ENCODE measurements at regions not wholly inside any gene's neighbourhood (a gene's known extent, or its start where the extent isn't known, plus 50 kb on each side); places are given as distances from the start of the nearest gene placed in this dataset.
"Not testable (repeated sequence)": the region's sequence is repeated elsewhere in the genome, so short reads cannot be mapped to it uniquely, and the experiment has no call there.

DNA sequence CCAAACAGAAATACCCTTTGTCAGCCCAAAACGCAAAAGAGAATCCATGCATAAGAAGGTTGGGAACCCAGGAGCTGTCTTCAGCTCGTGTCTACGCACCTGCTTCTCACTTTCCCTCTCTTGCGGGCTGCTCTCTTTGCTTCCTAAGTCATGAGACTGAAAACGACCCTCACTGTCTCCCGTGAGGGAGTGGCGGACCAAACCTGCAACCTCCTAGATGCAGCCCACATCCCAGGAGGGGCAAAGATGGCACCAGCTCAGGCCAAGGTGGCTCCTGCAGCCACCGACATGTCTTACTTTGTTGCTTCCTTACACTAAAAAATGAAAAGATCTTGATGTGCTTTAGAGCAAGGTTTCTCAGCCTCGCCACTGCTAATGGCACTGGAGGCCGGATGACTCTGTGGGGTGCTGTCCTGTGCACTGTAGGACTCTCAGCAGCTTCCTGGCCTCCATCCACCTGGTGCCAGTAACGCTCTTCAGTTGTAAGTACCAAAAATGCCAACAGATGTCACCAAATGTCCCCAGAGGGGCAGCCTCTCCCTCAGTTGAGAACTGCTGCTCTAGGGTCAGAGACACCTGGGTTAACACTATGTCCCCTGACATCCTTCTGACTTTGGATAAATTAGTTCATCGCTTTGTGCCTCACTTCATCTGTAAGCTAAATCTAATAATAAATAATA is 179.8 kb upstream of the PFKP start:
- DNase-seq: no peak

DNA sequence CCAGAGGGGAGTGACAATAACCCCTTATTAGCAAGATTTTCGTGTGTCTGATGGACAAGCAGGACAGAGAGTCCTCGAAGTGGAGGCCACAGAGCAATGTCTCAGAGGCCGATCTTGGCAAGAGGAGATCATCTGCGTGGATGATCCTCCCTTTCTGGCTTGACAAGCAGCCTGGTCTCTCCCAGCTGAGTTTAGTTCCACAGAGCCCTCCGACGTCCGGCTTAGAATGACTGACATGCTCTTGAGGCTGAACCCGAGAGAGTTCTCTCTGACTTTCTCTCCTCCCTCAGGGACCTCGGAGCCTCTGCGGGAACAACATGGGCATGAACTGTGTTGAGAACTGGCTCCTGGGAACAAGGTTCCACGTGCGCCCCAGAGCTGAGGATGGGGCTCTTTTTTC is 180.7 kb upstream of the PFKP start:
- DNase-seq: no peak

DNA sequence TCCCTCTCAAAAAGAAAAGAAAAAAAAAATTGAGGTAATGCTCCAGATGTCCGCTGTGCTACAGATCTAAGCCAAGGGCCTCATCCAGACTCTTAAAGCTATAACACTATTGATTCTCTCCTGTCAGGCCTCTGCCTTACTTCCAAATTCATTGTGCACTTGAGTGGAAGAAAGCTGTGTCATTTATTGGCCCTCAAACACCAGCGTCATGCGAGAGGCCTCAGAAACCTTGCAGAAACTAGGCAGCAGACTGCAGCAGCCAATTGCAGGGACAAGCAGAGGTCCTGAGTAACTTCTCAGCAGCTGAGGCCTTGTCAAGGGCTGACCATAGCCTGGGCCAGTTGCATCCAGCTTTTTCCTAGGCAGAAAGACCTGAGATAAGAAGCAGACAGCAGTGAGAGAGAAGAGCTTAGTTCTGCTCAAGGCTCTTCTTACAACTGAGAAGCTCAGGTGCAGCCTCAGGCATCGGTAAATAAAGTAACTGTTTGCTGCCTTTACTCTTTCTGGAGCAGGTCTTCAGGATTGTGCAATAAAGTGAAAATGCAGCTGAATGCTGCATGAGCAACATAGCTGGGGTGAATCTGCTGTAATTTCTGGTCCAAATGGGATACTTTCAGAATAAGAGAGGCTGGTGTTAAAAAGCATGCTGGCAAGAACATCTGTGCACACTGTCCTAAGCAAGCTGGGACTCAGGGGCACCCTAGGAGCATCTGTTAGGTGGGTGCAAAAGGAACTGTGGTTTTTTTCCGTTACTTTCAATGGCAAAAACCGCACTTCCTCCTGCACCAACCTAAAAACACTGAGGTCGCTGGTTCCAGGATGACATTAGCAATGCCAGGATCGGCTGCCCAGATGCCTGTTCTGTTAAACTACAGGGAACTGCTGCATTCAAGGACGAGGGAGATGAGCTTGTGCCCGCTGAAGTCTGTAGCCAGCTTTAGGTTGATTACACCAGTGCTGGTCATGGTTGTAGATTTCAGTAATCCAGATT is 181.8 kb upstream of the PFKP start:
- no peak for DNase-seq

DNA sequence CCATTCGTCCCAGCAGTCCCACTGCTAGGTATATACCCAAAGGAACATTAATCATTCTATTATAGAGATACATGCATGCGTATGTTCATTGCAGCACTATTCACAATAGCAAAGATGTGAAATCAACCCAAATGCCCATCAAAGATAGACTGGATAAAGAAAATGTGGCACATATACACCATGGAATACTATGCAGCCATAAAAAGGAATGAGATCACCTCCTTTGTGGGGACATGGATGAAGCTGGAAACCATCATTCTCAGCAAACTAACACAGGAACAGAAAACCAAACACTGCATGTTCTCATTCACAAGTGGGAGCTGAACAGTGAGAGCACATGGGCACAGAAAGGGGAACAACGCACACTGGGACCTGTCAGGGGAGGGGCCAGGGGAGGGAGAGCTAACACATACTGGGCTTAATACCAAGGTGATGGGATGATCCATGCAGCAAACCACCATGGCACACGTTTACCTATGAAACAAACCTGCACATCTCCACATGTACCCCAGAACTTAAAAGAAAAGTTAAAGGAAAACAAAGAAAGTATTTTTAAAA is 183.3 kb upstream of the PFKP start:
- DNase-seq: not testable (repeated sequence)

DNA sequence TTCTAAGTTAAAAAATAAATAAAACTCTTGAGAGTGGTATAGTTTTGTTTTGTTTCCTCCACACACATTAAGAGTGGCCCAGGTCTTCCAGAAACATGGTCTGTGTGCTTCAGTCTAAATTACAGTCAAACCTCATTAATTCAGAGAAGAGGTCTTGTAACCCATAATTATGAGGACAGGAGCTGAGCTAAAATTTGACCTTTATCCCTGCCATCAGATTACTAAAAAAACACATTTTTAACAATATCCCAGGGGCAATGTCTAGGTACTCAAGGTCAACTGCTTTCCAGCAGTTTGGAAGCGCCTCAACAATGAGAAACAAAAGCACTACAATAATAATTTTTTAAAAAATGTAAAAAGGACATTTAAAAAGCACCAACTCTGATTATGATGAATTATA is 184.1 kb upstream of the PFKP start:
- DNase-seq: no peak

DNA sequence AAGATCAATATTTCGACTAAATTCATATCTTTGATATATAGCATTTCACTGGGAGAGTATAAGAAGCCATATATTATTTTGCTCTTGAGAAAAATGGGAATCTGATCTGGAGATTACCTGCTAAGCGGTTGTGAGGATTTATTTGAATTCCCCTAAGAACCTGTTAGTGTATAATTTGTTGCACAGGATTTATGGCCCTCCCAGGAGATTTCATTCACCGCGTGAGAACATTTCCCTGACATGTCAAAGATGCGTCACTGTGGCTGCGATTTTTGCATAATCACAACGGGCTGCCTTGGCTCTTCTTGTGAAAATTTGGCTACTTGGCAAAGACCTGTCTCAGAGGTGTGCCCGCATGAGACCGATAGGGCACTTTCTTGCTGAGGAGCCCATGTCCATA is 184.7 kb upstream of the PFKP start:
- no peak for DNase-seq

DNA sequence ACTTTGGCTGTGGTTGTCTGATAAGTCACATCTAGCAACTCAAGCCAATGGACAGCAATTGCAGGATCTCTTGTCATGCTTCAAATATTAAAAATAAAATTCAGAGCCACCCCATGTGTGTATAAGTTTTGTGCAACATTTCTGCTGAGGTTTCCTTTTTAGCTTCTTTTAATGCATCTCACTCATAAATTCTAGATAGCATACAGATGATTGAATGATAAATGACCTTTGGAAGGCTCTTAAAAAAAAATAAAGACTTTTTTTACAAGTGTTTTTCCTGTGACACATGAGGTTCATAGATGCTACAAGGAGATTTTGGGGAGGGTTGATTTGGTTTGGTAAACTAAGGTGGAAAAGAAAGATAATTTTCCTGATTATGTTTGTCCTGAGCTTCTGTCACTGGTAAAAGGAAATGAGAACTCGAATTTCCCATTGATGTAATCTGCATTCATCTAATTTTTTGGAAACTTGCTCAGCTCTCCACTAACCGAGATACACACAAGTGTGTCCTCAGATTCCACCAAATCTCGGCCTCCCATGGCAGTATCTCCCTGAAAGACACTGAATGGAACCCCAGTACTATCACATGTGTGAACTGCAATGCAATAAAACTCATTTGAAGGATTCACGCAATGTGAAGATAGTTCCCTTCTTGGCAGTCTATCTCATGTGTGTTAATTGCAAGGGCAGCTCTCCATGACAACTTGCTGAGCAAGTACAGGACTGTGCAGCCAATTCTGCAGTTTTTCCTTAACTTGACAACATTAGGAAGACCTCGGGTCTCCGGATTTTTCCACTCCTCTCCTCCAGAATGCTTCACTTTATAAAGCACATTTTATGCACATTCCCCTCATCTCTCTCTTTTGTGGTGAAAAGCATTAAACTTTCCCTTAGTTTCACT is 185.4 kb upstream of the PFKP start:
- no peak for DNase-seq

DNA sequence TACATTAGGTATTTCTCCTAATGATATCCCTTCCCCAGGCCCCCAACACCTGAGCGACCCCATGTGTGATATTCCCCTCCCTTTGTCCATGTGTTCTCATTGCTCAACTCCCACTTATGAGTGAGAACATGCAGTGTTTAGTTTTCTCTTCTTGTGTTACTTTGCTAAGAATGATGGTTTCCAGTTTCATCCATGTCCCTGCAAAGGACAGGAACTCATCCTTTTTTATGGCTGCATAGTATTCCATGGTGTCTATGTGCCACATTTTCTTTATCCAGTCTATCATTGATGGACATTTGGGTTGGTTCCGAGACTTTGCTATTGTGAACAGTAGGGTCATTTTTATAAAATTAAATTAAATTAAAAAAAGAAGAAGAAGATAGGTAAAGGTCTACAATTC is 187.3 kb upstream of the PFKP start:
- DNase-seq: not testable (repeated sequence)

DNA sequence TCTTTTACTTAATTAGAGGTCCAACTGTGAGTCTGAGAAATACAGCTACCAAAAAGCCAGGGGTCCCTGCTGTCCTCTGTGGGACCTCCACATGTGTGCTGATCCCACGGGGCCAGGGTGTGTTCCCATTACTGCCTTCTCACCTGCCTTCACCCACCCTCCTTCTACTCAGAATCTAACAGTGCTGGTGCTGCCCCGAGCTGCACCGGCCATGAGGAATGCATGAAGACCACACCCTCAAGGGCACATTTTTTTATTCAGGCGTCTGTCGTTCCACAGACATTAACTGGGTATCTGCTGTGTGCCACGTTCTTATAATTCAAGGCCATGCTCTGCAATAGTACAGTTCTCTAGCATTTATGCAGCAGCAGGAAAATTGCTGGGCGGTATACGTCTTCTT is 188.5 kb upstream of the PFKP start:
- DNase-seq: no peak

DNA sequence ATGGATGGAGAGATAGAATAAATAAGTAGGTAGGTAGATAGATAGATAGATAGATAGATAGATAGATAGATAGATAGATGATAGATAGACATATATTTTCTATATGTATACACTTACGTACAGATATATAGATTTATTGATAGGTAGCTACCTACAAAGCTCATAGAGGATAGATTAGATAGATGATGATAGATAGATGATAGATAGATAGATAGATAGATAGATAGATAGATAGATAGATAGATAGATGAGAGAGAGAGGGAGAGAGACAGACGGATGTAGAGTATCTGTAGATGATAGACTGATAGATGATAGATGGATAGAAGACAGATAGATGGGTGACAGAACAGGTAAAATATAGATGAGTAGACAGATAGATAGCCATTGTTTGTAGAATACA is 191.3 kb upstream of the PFKP start:
- DNase-seq: no peak

DNA sequence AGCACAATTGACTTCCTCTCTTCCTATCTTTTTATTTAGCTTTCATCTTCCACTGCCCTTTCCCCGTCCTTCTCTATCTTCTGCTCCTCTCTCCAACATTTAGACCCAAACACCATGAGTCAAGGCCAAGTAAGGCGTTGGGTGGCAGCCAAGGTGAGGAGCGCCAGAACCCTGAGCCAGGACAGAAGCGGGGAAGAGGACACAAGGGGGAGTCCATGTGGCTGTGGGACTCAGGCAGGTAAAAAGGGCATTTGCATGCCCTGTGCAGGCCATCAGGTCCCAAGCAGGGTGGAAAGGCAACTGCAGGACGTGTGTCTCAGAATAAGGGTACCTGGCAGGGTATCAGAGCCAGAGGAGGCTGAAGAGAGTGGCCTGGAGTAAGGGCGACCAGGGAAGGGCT is 192.4 kb upstream of the PFKP start:
- DNase-seq: no peak

DNA sequence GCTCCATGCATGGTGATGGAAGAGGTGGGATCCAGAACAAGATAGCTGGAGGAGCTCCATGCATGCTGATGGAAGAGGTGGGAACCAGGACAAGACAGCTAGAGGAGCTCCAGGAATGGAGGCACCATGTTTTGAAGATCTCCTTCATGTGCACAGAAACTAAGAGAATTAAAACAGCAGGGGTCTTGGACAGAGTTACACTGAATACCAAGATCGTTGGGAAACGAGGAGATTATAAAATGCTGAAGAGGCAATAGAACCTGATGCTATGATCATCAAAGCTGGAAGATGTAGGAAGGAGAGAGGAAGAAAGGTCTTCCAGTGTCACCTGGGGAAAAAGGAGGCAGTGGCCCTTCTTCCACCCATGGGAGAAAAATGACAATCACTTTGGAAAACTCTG is 193.6 kb upstream of the PFKP start:
- no peak for DNase-seq

DNA sequence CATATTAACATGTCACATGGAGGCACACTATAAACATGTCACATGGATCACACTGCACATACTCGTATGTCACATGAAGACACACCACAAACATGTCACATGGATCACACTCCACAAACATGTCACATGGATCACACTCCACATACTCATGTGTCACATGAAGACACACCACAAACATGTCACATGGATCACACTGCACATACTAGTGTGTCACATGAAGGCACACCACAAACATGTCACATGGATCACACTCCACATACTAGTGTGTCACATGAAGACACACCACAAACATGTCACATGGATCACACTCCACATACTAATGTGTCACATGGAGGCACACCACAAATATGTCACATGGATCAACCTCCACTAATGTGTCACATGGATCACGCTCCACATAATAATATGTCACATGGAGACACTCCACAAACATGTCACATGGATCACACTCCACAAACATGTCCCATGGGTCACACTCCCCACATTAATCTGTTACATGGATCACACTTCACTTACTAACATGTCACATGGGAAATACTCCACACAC is 195.6 kb upstream of the PFKP start:
- DNase-seq: no peak

DNA sequence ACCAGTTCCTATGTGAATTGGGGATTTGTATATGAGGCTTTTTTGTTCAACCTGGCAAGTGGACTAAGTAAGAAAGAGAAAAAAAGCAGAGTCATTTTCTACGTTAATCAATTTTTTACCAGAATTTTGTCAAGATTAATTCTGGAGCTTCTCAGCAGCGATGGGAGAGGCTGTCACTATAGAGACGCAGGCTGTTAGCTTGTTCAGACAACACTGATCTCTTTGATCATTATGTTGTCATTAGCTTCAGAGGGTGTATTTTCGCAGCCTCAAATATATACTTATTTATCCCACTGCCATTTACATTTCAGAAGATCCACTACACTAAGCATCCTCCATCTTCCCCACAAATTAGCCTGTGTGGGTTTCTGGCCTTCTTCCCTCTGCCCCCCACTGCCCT is 196.7 kb upstream of the PFKP start:
- DNase-seq: no peak

DNA sequence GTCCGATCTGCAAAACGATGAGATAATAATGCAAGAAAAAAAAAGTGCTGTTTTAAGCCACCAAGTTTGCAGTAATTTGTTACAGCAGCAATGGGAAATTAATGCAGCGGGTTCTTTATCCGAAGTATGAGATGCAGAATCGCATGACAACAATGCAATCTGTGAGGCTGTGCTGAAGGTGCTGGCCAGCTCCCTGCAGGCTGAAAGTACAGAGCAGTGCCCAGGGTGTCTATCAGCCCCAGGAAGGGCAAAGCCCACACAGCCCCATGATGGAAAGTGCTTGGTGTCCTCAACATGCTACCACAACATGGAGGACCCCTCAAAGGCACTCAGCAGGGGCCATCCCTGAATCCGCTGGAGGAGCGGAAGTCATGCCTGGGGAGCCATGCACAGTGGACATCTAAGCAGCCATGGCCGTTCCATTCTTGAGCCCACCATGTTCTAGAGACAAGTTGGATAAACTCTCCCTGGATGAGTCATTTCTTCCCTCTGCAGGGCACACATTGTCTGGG is 199.5 kb upstream of the PFKP start:
- no peak for DNase-seq

DNA sequence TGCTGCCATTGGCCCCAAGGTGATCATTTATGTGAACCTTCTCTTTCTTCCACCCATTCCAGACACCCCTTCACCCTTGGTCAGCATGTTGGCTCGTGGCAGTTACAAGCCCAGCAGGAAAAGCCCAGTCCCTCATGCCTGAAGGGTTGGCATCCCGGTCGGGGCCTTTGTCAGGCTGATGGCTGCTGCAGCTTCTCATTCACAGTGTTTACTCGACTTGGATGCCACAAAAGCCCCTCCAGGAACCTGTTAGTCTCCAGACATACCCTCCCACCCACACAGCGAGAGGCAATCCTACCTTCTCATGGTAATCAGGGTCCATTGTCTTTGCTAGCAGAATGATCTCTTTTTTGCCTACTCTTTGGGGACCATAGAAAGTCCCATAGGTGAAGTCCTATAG is 200.8 kb upstream of the PFKP start:
- no peak for DNase-seq

DNA sequence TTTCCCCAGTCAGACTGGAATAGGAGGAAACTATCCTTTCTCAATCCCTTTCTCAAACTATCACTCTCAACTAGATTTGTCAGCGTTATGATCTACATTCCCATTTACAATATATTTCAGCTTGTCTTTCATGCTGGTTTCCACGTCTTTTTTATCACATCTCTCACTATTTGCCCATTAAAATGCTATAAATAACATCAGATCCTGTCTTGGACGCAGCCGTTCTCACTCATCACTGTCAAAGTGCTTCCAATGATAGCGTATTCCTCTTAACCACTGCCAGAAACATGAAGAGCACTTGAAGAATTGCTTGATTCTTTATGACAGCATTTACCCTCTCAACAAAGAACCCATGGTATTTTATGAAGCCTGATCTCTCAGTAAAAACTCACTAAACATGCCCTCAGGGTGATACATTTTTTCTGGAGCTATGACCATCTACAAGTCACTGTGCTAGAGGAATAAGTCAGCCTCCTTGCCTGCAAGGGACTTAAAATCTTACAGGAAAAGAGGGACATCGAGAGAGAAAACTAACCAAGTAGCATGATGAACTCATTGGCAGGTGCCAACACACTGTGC is 205.6 kb upstream of the PFKP start:
- DNase-seq: no peak

DNA sequence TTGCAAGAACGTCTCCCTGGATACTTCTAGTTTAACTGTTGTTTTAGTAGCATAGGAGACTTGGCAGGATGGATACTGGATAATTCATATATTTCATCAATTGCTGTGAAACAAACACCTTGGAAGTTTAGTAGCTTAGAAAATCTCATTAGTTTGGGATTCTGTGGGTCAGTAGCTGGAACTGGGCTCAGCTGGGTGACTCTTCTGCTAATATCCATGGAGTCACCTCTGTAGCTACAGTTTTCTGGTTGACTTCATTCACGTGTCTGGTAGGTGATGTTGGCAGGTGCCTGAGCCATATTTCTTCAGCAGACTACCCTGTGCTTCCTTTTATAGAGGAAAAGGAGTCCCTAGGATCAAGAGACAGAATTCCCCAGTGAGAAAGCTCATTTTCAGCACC is 208.9 kb upstream of the PFKP start:
- no peak for DNase-seq

DNA sequence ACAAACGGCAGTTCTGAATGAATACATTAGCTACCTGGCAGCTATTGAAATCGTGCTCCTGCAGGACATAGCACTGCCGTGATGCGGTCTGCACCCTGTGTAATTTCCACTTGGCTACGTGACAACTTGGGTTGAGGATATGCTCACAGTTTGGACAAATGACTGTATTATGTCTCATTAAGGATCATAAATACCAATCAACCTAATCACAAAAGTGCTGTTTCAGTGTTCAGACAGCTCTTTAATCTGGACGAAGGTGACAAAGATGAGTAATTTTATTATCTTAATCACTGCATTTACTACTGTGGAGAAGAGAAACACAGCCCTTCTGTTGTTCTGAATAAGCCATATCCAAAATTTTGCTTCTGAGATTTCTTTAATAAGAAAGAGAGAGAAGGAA is 210.8 kb upstream of the PFKP start:
- no peak for DNase-seq

DNA sequence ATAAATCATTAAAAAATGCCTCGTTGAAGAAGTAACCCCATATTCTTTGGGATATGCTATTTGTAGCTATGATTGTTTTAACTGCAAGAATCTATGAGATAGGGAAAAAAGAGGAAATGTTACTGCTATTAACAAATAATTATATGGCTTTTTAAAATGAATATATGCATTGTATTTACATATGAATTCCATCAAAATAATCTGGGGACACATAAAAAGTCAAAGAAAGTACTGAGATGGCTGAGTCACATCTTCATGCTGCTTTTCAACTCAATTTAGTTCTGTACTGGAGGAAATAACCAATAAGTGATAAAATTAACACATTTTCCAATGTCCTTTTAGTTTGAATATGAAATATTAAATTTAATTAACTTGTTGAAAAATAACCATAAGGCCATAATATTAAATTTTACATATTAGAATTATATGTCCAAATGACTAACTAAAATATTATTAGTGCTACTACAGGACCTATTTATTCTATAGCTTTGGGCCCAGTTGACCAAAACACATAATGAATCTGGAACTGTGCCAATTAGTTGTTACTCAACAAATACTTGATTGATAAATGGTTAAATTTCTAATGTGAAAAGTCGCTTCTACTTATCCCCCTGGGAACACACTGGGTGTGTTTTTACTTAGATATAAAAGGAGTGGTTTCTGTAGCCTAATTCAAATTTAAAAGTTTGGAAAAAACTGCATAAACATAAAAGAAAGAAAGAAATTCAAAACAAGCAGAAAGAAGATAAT is 214.6 kb upstream of the PFKP start:
- peak; percentile 22 for DNase-seq

DNA sequence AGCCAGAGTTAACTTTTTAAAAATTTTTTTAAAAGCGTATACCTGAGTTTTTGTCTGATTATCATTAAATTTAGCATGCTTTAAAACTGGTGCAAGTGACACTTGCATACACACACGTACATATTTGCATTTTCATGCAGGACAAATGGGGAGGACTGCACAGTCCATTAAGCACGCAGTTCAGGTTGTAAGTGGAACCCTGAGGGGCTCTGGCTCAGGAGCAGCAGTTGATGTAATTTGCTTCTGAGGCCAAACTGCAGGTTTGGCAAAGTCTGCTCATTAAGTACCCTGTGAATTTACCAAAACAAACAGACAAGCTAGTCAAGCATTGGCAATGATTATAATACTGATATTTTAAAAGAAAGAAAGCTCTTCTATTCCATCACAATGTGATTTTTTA is 215.8 kb upstream of the PFKP start:
- DNase-seq: peak; percentile 90
